Adrenal gland (tissue), 5 donors: ENCODE measurements at regions not wholly inside any gene's neighbourhood (a gene's known extent, or its start where the extent isn't known, plus 50 kb on each side); places are given as distances from the start of the nearest gene placed in this dataset.

Experiments used
- POLR2A ChIP-seq, 2 donors: fragments of 450-650 bp; IDR thresholded peaks; one replicate each; pipeline ENCODE4 v1.6.1; 2017; ENCODE audit warnings: antibody characterized with exemption in 2 of 2, mild to moderate bottlenecking in 2 of 2, moderate library complexity in 1 of 2
- TF ChIP-seq, protein P1 (sequence below), 6 experiments: fragments of 450-650 bp in 4 of 6; fragments of 200-600 bp in 2 of 6; sonication (generic) in 1 of 6; IDR thresholded peaks; 1 replicate in 5 of 6; 2 replicates in 1 of 6; pipeline versions ENCODE4 v1.5.1 to v1.8.0; 2016 to 2021; ENCODE audit warnings: antibody characterized with exemption in 6 of 6, mild to moderate bottlenecking in 2 of 6, moderate library complexity in 1 of 6
- donor health status: DM: no; HTN: no; CAD: no.

DNA sequence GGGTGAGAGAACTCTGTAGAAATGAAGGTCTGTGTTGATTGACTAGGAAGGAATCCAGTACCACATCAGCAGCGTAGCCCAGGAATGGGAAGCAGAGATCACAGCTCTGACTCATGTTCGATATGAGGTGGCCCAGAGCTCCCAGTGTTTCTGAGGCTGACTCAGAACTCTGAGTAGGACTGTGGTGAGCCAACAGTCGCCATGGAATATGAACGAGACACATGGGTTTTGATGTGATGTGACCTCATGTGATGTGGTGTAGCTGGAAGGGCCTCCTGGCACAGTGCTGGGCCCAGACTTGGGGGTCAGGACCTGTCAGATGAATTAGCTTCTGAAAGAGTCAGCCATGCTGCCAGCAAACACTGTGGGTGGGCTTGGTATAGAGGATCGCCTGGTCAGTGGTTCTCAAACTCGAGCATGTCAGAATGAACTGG, 237.0 kb downstream of the MRPL39 start:
- TF ChIP-seq POLR2A (IDR thresholded peaks at IDR 0.05) = no peak
- TF ChIP-seq, protein P1, sequence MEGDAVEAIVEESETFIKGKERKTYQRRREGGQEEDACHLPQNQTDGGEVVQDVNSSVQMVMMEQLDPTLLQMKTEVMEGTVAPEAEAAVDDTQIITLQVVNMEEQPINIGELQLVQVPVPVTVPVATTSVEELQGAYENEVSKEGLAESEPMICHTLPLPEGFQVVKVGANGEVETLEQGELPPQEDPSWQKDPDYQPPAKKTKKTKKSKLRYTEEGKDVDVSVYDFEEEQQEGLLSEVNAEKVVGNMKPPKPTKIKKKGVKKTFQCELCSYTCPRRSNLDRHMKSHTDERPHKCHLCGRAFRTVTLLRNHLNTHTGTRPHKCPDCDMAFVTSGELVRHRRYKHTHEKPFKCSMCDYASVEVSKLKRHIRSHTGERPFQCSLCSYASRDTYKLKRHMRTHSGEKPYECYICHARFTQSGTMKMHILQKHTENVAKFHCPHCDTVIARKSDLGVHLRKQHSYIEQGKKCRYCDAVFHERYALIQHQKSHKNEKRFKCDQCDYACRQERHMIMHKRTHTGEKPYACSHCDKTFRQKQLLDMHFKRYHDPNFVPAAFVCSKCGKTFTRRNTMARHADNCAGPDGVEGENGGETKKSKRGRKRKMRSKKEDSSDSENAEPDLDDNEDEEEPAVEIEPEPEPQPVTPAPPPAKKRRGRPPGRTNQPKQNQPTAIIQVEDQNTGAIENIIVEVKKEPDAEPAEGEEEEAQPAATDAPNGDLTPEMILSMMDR (IDR thresholded peaks at IDR 0.05) = no peak
